OCI-LY3 (cell line): ENCODE measurements at regions not wholly inside any gene's neighbourhood (a gene's known extent, or its start where the extent isn't known, plus 50 kb on each side); places are given as distances from the start of the nearest gene placed in this dataset.

ENCODE experiments used
- H2AFZ ChIP-seq: fragments of 200-600, 300-600 bp; shearing (Covaris generic); 2 replicates; pipeline ENCODE4 v1.6.0; 2014; ENCODE audit warnings: antibody characterized with exemption, low read depth, low read length
- H3K27ac ChIP-seq: fragments of 200-600, 300-600 bp; sonication (generic); 2 replicates; pipeline ENCODE4 v1.5.1; 2014; ENCODE audit warnings: mild to moderate bottlenecking, low read length, moderate library complexity, mixed read lengths
- H3K27me3 ChIP-seq: fragments of 200-600, 300-600 bp; sonication (generic); 2 replicates; pipeline ENCODE4 v1.6.1; 2014; ENCODE audit warnings: low read depth, low read length, mixed read lengths
- H3K36me3 ChIP-seq: fragments of 200-600, 300-600 bp; sonication (generic); replicated peaks from 2 replicates; pipeline ENCODE3; 2014; ENCODE audit warnings: low read depth, low read length, mixed read lengths
- H3K4me1 ChIP-seq: fragments of 300-600, 200-600 bp; sonication (generic); 2 replicates; pipeline ENCODE4 v1.6.1; 2014; ENCODE audit warnings: low read length, mixed read lengths
- H3K4me2 ChIP-seq: fragments of 200-600, 300-600 bp; sonication (generic); 2 replicates; pipeline ENCODE4 v1.6.1; 2014; ENCODE audit warnings: low read length, mixed read lengths
- H3K4me3 ChIP-seq: fragments of 300-600, 200-600 bp; sonication (generic); 2 replicates; pipeline ENCODE4 v1.5.1; 2014; ENCODE audit warnings: antibody characterized with exemption, mild to moderate bottlenecking, low read length, moderate library complexity
- H3K79me2 ChIP-seq: fragments of 300-600, 200-600 bp; shearing (Covaris generic); 2 replicates; pipeline ENCODE4 v1.6.1; 2014; ENCODE audit warnings: mild to moderate bottlenecking, low read length, mixed read lengths
- H3K9ac ChIP-seq: fragments of 300-600, 200-600 bp; shearing (Covaris generic); 2 replicates; pipeline ENCODE4 v1.6.0; 2014; ENCODE audit warnings: mild to moderate bottlenecking, low read length, moderate library complexity
- H3K9me3 ChIP-seq: fragments of 200-600, 300-600 bp; shearing (Covaris generic); 2 replicates; pipeline ENCODE4 v1.6.1; 2014; ENCODE audit warnings: low read length, mixed read lengths; ENCODE audit not compliant: insufficient read depth
- H4K20me1 ChIP-seq: fragments of 200-600, 300-600 bp; sonication (generic); 2 replicates; pipeline ENCODE4 v1.6.1; 2016; ENCODE audit warnings: low read length, mixed read lengths; ENCODE audit not compliant: insufficient read depth
- CTCF ChIP-seq: fragments of 200-600, 300-600 bp; sonication (generic); IDR thresholded peaks from 2 replicates; pipeline ENCODE4 v1.5.1; 2014; ENCODE audit warnings: antibody characterized with exemption, low read length, low read depth
- EZH2phosphoT487 ChIP-seq: fragments of 200-600 bp; shearing (Covaris generic); IDR thresholded peaks from 2 replicates; pipeline ENCODE4 v1.6.1; 2018; ENCODE audit warnings: antibody characterized with exemption, mixed run types, low read depth

DNA sequence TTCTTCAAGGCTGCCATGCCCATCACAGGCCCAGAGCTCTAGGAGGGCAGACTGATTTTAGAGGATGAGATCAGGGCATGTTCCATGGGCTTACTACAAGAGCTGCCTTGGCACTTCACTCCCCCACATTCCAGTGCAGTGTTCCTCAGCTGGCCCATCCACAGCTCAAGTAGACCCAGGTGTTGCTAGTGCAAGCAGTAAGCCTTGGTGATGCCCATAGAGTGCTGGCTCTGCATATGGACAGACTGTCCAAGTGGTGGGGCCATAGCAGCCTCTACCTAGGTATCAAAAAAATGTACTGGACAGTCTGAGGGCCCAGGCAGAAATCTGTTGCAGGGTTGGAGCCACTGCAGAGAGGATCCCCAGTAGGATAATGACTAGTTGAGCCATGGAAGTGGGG lies 366.6 kb downstream of the FGF10 start:
- no peak overlapping the region for H3K4me3 ChIP-seq
- no peaks in the 10 kb centered on the region for H3K36me3 ChIP-seq
- no peaks in the 10 kb centered on the region for H4K20me1 ChIP-seq
- no peak overlapping the region for H2AFZ ChIP-seq
- H3K79me2 ChIP-seq = no peaks in the 10 kb centered on the region
- no peak for TF ChIP-seq CTCF
- no peaks in the 10 kb centered on the region for H3K27me3 ChIP-seq
- H3K9me3 ChIP-seq = no peaks in the 10 kb centered on the region
- no peak overlapping the region for H3K4me2 ChIP-seq
- H3K27ac ChIP-seq = no peak overlapping the region
- H3K4me1 ChIP-seq = no peaks in the 10 kb centered on the region
- no peak overlapping the region for H3K9ac ChIP-seq

GRCh38 chr5:44011518-44011917 lies 377.7 kb downstream of the FGF10 start:
- Histone ChIP-seq H3K27me3 (no peaks in the 10 kb centered on the region), H3K9me3 (no peaks in the 10 kb centered on the region), H3K27ac (no peak overlapping the region), H3K4me1 (no peaks in the 10 kb centered on the region), H3K4me3 (no peak overlapping the region), H2AFZ (no peak overlapping the region), H4K20me1 (no peaks in the 10 kb centered on the region), H3K4me2 (no peak overlapping the region), H3K79me2 (no peaks in the 10 kb centered on the region), H3K9ac (no peak overlapping the region), H3K36me3 (no peaks in the 10 kb centered on the region)
- TF ChIP-seq EZH2phosphoT487 = no peak
- no peak for TF ChIP-seq CTCF

GRCh38 chr5:44002381-44002901 lies 386.8 kb downstream of the FGF10 start:
- no peak overlapping the region for H2AFZ ChIP-seq
- H3K9ac ChIP-seq = no peak overlapping the region
- no peaks in the 10 kb centered on the region for H3K27me3 ChIP-seq
- H3K79me2 ChIP-seq = no peaks in the 10 kb centered on the region
- H3K9me3 ChIP-seq = no peaks in the 10 kb centered on the region
- H3K27ac ChIP-seq = no peak overlapping the region
- H3K36me3 ChIP-seq = no peaks in the 10 kb centered on the region
- no peak overlapping the region for H3K4me2 ChIP-seq
- no peaks in the 10 kb centered on the region for H3K4me1 ChIP-seq
- no peaks in the 10 kb centered on the region for H4K20me1 ChIP-seq
- no peak overlapping the region for H3K4me3 ChIP-seq
- TF ChIP-seq CTCF = no peak
- TF ChIP-seq EZH2phosphoT487 = no peak

DNA sequence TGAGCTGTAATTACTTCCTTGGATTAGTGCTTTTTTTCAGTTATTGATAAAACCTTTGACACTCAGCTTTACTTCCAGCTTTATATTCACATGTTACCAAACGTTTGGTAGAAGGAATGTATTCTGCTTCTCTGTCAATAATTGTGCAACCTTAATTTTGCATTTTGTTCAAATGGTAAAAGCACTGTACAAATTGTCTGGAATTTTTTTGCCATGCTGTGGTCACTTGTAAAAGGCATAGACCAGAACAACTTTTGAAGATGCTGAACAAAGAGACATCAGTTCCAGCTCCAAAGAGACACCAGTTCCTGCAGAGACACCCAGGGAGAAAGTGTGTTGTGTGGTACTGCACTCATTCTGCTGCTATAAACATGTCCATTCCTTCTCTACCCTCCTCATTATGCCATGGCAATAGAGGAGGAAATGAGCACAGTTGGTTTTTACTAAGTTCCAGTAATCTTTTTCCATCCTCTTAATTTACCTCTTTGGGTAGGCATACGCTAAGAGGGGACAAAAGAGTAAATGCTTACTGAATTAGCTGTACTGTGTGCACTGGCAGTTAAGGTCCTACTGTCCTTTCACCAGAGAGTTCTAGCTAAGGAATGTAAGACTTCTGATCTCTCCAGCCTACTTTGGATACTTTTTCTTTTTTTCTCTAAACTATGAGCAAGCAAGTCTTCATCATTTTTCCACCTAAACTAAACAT lies 387.4 kb downstream of the FGF10 start:
- TF ChIP-seq EZH2phosphoT487 (no peak), CTCF (no peak)
- no peaks in the 10 kb centered on the region for H3K27me3 ChIP-seq
- H3K4me2 ChIP-seq = no peak overlapping the region
- H3K4me1 ChIP-seq = no peaks in the 10 kb centered on the region
- H3K9me3 ChIP-seq = no peaks in the 10 kb centered on the region
- no peak overlapping the region for H2AFZ ChIP-seq
- H3K9ac ChIP-seq = no peak overlapping the region
- no peaks in the 10 kb centered on the region for H3K36me3 ChIP-seq
- no peak overlapping the region for H3K4me3 ChIP-seq
- no peak overlapping the region for H3K27ac ChIP-seq
- no peaks in the 10 kb centered on the region for H3K79me2 ChIP-seq
- no peaks in the 10 kb centered on the region for H4K20me1 ChIP-seq
